AG10803 (cell line): ENCODE measurements at regions not wholly inside any gene's neighbourhood (a gene's known extent, or its start where the extent isn't known, plus 50 kb on each side); places are given as distances from the start of the nearest gene placed in this dataset.
"Not testable (repeated sequence)": the region's sequence is repeated elsewhere in the genome, so short reads cannot be mapped to it uniquely, and the experiment has no call there.

Source experiments
- DNase-seq: peaks from one replicate; pipeline ENCODE4 v3.0.0; 2010; ENCODE audit warnings: low read depth
- H3K4me3 ChIP-seq: 2 replicates; pipeline ENCODE4 v1.5.1; 2011; ENCODE audit warnings: mild to moderate bottlenecking, low read length, control low read depth
- CTCF ChIP-seq: conservative IDR thresholded peaks from 2 replicates; pipeline ENCODE4 v1.5.1; 2011; ENCODE audit warnings: mild to moderate bottlenecking, low read length, control low read depth, inconsistent platforms

- no peak overlapping the region for H3K4me3 ChIP-seq
- DNase-seq = no peak
- no peak for TF ChIP-seq CTCF
Measured at GRCh38 chr10:30702860-30703259, 73.3 kb upstream of the LYZL2 start.

- peak; percentile 42 for DNase-seq
- no peak overlapping the region for H3K4me3 ChIP-seq
- TF ChIP-seq CTCF = no peak
Measured at GRCh38 chr10:30701451-30702173, 72.1 kb upstream of the LYZL2 start.

GRCh38 chr10:30697806-30698205, 68.3 kb upstream of the LYZL2 start:
- H3K4me3 ChIP-seq = no peak overlapping the region
- no peak for TF ChIP-seq CTCF
- DNase-seq = no peak

- DNase-seq, H3K4me3 ChIP-seq: not testable (repeated sequence)
Measured at GRCh38 chr10:30697221-30697620, 67.7 kb upstream of the LYZL2 start.

GRCh38 chr10:30696416-30697185, 67.0 kb upstream of the LYZL2 start:
- not testable (repeated sequence) for H3K4me3 ChIP-seq, DNase-seq

GRCh38 chr10:30695481-30696236, 66.1 kb upstream of the LYZL2 start:
- DNase-seq = peak; percentile 19
- not testable (repeated sequence) for H3K4me3 ChIP-seq

GRCh38 chr10:30694518-30695228, 65.1 kb upstream of the LYZL2 start:
- DNase-seq = no peak
- TF ChIP-seq CTCF = no peak
- no peak overlapping the region for H3K4me3 ChIP-seq

GRCh38 chr10:30691639-30692015, 62.1 kb upstream of the LYZL2 start:
- peak overlapping the region; percentile 39 for H3K4me3 ChIP-seq
- no peak for TF ChIP-seq CTCF
- peak; percentile 95 for DNase-seq

GRCh38 chr10:30690948-30691638, 61.5 kb upstream of the LYZL2 start:
- not testable (repeated sequence) for H3K4me3 ChIP-seq, DNase-seq
